ENCODE measurements at regions not wholly inside any gene's neighbourhood (a gene's known extent, or its start where the extent isn't known, plus 50 kb on each side); places are given as distances from the start of the nearest gene placed in this dataset.
"Not testable (repeated sequence)": the region's sequence is repeated elsewhere in the genome, so short reads cannot be mapped to it uniquely, and the experiment has no call there.

- DNase-seq: no peak
Observed at GRCh38 chr1:29682171-29682918, 446.0 kb downstream of the PTPRU start.

DNA sequence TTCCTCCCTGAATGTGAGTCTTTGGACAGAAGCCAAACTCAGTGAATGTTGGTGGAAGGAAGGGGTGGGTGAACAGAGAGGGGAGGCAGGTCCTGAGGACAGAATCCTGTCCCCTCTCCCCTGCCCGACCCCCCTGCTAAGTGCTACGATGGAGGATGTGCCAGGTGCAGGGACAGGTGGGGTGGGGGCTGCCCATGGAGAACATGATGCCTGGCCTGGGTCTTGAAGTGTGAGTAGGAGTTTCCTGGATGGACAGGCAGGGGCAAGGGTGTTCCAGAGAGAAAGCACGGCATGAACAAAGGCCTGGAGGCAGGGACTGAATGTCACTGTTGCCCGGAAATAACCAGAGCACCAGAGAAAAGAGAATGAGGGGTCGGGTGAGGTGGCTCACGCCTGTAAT, 445.1 kb downstream of the PTPRU start:
- not testable (repeated sequence) for DNase-seq

DNA sequence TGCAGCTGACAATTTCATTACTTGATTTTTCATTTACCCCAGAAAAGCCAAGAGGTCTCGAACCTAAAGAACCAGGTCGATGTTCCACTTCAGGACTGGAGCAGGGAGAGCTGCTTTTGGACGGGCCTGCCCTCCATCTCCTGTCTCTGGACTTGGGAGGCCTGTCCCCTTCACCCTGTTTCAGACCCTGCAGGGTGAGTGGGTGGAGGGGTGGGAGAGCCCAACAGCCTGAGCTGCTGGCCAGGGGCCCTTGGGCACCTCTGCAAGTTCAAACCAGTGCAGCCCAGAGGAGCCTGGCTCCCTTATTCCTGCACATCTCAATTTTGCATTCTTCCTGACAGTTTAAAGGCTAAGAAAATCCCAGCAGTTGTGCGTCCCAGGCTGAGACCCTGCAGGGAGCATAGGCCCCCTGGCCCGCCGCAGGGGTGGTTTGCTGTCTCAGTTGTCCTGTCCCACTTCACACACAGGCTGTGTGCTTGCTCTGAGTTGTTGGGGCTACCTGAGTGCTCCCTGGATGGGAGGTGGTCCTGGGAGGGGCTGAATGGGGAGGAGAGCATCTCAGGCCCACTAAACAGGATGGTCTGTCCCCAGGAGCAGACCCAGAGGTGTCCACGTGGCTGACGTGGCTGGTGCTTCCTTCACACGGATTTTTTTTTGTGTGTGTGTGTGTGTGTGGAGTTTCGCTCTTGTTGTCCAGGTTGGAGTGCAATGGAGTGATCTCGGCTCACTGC, 443.7 kb downstream of the PTPRU start:
- no peak for DNase-seq

- no peak for DNase-seq
Observed at GRCh38 chr1:29679316-29679715, 443.0 kb downstream of the PTPRU start.

DNA sequence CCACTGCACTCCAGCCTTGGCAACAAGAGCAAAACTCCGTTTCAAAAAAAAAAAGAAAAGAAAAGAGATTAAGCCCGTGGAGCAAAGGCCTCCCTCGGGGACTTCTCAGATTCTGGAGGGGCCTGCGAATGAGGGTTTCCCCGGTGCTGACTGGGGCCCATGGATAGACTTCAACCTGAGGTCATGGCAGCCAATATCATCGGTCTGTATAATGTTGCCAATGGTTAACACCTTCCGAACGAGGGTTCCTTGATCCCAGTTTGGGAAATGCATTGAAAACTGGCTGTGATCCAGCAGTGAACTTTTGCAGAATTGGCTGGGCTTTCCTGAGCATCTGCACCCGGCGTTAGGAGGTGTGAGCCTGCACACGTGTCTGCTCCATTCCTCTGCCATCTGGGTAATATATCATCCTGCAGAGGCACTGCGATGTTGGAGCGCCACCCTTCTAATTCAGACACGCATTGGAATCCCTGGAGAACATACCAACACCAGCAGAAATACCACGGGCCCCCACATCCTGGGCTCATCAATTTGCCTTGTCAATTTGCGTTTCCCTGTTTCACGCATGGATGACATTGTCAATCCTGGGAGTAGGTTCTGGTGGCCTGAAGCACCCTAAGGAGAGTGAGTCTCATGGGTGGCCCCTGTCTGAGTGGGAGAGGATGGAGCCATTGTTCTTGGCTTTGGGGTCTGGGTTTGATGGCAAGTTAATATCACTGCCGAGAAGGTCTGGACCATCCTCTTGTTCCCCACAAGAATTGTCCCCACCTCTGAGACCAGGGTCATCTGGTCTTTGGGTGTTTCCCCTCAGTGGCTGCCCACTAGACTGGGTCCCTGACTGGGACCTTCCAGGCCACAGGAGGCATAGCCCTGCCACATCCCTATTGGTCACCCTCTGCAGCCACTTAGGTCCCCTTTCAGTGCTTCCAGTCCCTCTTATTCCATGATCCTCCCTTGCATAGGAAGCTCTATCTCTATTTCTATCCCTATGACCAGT, 441.0 kb downstream of the PTPRU start:
- DNase-seq: no peak

DNA sequence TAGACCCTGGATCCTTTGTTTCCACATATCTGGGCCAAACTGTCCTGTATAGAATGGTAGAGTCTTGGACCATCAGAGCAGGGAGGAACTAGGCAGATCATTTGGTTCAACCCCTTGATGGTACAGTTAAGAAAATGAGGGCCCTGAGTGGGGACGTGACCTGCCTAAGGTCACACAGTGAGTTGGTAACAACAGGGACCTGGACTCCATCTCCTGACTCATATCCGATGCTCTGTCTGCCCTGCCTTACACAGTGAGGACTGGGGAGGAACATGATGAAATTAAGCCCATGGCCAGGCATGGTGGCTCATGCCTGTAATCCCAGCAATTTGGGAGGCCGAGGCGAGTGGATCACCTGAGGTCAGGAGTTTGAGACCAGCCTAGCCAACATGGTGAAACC, 440.2 kb downstream of the PTPRU start:
- no peak for DNase-seq

DNA sequence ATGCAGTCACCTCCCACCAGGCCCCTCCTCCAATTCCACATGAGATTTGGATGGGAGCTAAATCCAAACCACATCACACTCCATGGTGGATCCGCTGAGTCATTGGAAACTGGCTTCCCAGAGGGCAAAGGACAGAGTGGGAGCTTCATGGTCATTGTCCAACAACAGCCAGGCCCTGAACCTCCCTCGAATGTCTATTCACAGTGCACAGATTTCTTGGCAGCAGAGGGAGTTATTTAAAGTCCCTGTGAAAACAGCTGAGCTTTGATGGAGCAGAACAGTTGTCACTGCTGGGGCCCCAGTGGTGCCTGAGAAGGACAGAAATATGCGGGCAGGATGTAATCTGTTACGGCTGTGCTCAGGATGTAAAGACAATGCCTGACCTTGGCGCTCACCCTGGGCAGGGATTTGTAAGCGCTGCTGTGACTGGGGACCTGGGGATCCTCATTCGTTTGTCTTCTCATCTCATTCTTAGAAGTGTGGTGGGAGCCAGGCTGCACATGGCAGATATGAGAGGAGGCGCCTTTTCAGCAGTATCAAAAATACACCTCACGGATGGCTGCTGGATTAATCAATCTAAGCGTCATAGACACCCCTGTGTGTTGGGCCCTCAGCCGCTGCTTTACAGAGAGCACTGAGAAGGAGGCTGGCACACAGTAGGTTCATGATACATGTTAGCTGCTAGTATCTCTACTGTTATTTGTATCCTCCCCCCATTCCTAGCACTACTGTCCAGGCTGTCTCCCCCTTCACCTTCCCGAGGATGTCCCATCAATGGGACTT, 439.4 kb downstream of the PTPRU start:
- no peak for DNase-seq

DNA sequence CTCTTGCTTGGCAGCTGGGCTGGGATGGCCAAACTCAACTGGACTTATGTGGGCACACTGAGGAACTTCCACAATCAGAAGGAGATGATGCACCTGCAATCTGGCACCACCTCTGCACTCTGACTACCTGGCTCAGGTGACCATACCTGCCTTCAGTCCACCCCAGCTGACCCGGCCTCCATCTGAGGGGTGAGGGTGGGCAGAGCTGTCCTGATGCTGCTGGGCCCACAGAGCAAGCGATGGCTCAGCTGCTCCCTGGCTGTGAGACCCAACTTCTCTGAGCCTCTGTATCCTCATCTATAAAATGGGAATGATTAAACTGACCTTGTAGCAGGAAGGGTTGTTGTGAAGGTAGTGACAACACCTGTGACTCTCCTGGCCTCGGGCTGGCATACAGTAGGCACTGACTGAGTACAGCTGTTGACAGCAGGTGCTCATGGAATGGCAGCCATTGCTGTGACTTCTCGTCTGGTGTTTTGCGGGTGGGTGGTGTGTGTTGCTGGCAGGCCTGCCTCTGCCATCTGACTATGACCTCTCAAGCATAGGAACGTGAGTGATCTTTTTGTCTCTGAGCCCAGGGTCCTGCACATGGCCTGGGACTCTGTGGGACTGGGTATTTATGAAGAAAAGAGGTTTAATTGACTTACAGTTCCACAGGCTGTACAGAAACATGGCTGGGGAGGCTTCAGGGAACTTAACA, 438.5 kb downstream of the PTPRU start:
- no peak for DNase-seq

GRCh38 chr1:29673669-29674626, 437.6 kb downstream of the PTPRU start:
- DNase-seq: no peak

GRCh38 chr1:29673228-29673500, 436.8 kb downstream of the PTPRU start:
- DNase-seq: no peak

- DNase-seq: no peak
Observed at GRCh38 chr1:29672416-29673227, 436.3 kb downstream of the PTPRU start.

GRCh38 chr1:29671446-29672356, 435.4 kb downstream of the PTPRU start:
- DNase-seq: no peak

GRCh38 chr1:29670752-29671151, 434.4 kb downstream of the PTPRU start:
- DNase-seq: no peak

DNA sequence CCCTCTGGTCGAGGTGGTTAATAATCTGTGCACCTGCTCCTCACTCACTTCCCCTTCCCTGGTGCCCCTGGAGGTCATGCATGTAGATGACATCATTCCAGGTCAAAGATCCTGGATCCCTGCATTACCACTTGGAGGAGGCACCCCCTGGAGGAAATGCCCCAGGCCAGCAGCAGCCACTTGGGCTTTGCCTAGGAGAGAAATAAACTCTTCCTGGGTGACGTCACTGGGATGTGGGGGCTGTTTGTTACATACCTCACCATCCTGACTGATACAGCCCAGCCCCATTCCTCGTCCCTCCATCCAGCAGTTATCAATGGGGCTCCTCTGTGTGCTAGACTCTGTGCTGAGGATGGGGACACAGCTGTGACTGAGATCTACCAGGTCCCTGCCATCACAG, 433.6 kb downstream of the PTPRU start:
- no peak for DNase-seq

DNA sequence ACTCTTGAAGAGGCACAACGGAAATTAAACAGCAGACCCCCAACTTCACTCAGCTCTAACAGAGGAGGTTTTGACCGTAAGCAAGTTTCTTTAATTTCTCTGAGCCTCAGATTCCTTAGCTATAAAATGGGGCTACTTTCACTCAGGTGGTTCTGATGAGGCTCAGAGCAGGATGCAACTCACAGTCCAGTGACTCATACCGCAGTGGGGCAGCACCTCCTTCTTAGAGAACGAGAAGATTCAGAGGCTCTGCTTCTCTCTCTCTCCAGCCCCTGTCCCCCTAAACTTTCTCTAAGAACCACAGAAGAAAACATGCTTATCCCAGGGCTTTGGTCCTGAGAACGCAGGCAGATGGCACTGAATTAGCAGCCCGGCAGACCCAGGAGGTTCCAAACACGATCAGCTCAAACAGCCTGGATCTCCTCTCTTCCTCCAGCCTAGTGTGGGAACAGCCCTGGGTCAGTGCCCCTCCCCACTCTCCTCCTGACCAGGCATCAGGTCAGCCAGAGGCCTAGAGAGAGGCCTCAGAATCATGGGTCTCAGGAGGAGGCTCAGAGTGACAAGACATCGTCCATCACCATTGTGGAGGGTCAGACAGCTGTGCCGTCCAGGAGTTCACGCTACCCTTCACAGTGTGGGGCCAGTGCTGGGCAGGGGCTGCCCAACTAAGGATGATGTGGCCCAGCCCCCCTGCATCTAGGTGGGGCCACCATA, 433.0 kb downstream of the PTPRU start:
- no peak for DNase-seq

DNA sequence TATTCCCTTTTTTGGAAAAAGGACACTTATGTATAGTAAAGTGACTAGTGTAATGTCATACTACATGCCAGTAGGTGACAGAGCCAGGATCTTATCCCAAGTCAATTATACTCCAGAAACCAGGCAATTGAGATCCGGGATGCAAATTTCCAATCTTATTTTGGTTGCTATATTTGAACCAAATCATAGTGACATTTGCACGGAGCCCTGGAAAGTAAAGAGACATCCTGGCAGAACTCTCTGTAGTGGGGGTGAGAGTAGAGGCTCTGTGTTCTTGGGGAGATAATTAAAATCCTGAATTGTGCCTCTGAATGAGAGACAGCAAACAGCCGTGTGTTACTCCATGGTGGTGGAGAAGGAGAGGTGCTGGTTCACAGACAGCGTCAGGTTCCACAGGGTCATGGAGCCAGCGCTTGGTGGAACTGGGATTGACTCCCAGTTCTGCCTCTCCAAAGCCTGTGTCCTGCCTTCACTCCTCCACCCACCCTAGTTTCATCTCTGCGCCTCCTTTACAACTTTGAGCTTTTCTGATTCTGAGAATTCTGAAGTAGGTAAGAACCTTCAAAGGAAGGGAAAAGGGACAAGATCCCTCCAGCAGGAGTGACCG, 432.3 kb downstream of the PTPRU start:
- no peak for DNase-seq

DNA sequence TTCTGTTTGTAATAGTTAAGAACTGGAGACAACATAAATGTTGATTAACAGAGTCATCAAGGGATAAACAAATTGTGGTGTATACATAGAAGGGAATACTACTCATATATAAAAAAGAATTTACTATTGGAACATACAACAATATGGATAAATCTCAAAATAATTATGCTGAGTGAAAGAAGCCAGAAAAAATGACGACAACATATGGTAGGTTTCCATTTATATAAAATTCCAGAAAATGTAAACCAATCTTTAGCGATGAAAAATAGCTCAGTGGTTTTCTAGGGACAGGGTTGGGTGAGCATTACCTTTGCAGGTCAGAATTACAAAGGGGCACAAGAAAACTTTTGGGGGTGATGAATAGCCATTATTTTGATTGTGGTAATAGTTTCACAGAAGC, 431.6 kb downstream of the PTPRU start:
- DNase-seq: no peak

DNA sequence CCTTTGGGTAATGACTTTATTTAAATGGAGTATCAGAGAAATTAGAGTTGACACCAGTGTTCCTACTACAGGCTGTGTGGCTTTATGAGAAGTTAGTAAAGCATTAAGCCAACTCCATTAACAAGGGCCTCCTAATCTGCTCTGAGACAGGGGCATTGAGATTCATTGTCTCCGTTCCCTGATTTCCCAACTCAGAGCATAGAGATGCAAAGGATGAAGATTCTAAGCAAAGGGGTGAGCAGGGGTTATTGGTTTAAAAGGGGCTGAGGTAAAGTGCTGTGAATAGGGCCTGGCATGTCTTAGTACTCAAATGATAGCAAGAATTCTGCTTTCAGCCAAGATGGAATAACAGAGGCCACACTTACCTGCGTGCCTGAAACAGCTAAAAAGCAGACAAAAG, 428.4 kb downstream of the PTPRU start:
- no peak for DNase-seq
